GM19328 (cell line): ENCODE measurements at regions not wholly inside any gene's neighbourhood (a gene's known extent, or its start where the extent isn't known, plus 50 kb on each side); places are given as distances from the start of the nearest gene placed in this dataset.

Experiments used
- ATAC-seq: cut with Tn5 transposase; IDR thresholded peaks from one replicate; pipeline ENCODE4 v1.9.1; 2021; ENCODE audit warnings: mild to moderate bottlenecking, moderate library complexity; ENCODE audit not compliant: unreplicated experiment

DNA sequence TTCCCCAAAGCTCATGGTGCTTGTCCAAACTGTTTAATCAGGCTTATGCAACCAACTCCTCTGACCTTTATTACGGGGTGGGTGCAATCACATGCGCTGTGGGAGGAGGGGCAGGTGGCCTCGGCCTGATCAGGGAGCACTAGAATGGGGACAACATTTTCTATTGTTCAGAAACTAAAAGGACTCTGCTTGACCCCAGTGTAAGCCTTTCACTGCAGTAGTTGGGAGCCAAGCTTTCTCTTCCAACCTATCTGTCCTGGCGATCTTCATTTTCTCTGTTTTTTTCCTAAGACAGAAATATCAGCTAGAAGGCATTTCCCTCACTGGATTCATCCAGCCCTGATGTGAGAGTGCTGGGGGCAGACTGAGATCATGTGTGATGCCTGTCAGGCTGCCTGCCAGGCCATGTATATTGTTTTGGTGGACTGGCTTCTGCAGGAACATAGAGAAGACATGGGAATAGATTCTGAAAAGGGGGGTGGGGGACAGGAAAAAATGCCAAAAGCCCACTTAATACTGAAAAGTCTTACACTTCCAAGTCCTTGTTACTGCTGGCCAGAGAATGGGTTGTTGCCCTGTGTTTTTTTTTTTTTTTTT is 627.0 kb upstream of the TBL1XR1 start:
- no peak for ATAC-seq

DNA sequence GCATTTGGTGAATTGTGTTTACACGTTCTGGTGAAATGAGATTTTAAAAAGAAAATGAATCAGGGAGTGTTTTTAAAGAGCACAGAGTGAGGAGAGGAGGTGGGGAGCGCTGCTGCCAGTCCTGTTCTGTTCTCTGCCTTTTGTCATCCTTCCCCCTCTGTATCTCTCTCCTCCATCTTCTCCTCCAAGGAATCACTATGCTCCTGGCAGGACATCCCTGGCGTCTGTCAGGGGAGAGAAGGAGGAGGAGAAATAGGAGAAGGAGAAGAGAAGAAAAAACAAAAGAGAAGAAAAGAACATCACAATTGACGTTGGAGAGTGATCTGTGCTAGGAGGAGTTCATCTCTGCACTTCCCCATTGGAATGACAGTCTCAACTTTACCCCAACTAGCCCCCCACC is 627.6 kb upstream of the TBL1XR1 start:
- ATAC-seq, result no peak

DNA sequence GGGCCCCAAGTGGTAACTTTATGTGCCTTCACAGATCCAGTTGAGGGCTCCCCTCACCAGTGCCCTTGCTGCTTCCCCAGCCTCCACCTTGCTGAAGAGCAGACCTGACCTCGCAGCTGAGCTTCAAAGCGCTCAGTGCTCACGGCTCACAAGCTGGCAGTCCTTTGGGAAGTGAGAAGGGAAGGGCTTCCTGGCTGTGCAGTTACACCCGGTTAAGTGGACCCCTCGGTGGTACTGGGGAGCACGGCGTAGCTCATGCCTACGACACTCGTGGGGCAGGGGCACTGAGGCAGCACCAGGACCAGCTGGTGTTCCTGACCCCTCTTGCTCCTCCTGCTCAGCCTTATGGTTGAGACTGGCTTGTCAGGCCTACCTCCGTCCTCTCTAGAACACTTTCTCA is 629.0 kb upstream of the TBL1XR1 start:
- no peak for ATAC-seq

DNA sequence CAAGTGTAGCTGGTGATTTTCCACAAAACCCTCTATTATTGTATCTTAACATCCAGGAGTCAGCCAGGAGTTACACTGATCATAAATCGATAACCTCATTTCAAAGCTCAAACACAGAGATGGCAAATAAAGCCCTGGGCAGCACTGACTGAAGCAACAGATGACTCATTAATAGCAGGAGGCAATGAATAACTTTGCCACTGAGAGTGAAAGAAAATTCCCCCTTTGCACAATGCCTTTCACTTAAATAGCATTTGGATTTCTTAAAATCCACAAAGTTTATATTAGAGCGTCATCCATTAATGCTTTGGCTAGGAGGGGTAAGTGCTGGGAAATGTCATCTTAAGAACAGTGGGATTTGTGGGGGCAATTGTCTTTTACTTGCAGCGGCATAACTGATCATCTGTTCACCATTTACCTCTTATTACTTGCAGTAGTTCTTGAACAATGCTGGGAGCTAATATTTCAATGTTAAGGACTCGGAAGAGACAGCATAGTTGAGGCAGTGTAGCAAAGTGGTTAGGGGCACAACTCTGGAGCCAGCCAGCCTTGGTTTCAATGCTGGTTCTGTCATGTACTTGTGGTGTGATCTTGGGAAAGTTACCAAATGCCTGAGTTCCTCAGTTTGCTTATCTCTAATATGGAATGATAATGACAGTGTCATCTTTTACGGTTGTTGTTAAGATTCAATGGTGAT is 630.4 kb upstream of the TBL1XR1 start:
- no peak for ATAC-seq

DNA sequence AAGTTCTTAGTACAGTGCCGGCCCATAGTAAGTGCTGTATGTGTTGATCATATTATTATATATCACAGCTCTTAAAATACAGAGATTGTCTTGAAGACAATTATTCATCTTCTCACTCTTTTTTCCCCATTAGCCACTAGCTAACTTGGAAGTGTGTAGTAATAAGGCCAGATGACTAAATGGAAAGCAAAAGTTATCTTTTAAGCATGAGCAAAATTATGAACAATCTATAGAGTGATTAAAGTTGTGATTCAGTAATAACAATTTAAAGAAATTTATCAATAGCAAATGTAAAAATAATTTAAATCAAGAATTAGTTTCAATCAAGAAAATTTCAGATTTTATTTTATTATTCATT is 630.9 kb upstream of the TBL1XR1 start:
- no peak for ATAC-seq

DNA sequence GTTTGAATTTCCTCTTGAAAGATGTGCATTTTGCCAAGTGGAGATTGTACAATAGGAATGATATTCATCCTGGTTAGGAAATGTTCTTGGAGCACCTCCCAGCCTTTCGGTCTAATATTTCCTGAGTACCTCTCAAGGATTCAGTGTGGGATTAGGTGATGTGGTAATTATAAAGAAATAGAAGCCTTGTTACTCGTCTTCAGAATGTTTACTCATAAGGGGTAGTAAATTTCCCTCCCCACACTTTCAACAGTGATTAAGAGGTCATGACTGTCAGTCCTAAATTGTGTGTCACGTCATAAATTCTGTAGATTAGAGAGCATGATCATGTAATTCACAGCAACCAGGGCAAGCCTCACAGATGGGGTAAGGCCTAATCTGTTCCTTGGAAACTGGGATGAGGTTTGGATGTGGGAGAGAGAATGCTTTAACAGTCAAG is 633.1 kb upstream of the TBL1XR1 start:
- no peak for ATAC-seq

DNA sequence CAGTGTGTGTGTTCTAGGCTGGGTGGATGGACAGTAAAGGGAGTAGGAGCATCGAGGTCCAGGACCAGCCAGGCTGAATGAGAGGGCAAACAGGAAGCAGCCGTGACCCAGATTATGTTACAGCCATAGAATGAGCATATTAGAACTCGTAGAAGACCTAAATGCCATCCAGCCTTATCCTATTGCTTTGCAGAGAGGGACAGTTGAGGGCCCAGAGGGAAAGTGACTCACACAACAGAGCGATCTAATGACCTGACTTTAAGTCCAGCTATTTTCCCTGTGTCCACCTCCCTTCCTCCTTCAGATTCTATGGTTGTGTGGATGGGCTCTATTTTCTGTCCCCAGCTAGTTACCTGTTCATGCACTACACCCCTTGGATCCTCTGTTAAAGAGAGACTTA is 634.1 kb upstream of the TBL1XR1 start:
- no peak for ATAC-seq

DNA sequence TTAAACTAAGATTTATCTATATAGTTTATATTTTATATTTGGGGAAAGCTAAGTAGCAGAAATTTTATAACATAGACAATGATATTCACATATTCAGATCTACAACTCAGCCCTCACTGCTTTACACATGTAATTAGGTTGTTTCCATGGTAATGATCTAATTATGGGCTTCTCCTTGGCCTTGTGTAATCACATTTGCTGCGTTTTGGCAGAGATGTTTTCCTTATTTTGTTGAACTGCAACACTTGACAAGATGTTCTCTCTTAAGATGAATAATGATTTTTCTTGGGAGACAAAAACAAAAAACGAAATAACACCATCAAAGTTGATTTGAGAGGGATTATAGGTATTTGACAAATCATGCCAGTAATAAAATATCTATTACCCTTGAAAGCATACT is 635.6 kb upstream of the TBL1XR1 start:
- no peak for ATAC-seq

DNA sequence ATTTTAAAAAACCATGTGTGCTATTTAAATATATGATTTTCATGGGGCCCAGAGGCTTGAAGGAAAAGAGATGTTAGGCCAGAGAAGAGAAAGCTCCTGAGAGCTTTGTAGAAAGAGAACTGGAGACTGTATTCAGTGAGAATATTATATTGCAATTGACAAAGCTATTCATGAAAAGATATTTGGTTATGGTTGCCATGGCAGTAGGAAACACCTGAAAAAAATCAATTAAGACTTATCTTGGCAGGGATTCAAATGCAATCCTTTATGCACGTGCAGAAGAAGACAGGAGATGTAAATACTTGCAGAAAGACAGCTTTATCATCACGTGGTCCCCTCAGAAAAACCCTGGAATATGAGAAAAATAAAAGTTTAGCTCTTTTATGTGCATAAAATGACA is 636.0 kb upstream of the TBL1XR1 start:
- ATAC-seq, result no peak

DNA sequence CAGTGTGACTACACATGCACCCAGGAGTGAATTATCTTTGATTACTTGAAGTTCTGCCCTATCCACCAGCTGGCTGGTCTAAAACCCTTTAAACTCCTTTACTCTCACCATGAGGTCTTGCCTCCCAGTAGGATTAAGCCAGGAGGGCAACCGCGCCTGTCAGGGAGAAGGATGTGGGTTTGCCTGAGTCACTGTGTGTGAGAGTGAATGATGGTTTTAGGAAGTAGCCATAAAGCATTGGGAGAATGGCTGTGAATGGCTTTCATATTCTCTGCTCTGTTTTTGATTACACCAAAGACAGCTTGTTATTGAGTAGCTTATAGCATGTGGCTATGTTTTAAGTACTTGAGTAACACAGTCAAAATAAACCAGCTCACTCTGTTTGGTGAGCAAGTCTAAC is 637.7 kb upstream of the TBL1XR1 start:
- no peak for ATAC-seq

DNA sequence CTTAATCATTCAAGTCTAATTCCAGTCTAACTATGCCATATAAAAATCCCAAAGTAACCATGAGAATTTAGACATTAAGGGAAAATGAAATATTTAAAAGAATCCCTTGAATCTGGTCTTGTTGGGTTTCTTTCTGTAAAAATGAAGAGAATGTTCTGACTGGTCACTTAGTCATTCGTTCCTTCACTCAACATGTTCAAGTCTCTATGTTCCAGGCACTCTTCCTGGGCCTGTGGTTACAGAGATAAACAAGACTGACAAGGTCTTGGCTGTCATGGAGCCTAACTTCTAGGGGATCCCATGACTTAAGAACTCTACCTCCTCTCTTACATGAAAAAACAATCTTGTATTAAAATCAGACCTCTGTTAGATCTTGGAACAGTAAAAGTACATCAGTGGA is 638.6 kb upstream of the TBL1XR1 start:
- ATAC-seq, result no peak

DNA sequence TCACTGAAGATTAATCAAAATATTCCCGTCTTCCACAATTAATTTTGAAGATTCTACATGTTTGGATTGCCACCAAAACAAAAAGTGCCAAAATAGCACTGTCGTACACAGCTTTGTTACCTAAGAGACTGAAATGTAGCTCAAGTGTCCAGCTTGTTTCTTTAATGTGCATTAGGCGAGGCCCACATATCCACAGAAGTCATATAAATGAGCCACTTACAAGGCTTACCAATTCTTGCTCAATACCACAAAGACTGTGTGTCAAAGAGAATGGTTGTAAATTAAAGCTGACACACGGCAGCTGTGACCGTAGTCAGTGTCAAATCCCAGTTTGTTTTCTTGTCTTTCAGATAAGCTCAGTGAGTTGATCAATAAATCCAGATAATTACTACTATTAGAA is 639.4 kb upstream of the TBL1XR1 start:
- ATAC-seq, result no peak

DNA sequence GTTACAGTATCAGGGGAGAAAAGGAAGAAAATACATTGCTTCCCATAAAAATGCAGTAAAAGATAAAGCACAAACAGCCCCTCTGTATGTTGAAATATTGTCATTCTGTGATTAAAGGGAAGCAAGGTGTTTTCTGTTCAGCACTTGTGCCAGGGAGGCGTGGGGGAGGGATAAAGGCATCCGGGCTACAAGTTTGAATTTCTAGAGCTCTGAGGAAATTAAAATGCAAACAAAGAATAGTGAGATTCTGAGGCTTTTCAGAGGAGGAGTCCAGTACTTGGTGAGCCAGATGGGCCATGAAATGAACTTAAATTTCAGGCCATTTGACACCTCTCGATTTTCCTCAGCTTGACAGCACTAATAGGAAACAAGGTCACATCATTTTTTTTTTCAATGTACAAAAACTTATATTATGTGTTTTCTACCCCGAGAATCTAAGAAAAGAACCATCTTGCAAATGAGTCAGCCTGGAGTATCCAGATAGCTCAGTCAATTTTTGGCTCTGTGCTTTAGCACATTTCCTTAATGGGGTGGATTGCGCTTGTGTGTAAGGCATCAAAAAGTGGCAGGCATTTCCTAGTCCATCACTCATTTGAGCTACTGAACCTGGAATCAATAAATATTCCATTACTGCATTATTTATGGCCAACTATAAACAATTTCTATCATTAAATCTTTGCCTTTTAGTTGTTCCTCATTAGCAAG is 640.8 kb upstream of the TBL1XR1 start:
- ATAC-seq, result no peak

DNA sequence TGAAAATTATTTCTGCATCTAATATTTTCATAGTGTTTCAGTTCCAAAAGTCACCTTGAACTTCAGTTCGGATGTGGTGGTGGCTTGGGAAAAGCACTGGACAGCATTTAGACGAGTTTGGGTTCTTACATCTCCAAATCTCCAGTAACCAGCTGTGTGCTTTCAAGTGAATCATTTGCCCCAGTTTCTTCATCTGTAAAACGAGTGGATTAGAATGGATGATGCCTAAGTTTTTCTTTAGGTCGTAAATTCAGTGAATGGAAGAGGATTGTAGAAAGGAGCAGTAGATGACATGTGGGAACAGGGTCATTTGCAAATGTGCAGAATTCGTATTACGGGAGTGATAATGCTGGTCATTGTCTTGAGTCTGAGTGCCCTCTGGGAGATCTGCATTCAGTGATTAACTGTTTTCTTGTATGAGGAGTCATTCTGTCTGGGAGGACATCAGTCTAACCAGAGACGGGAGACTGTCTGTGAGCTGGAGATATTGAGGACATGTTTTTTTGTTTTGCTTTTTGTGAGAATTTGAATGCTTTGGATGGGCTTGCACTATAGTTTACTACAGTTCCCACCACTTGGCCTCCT is 641.6 kb upstream of the TBL1XR1 start:
- ATAC-seq, result no peak

DNA sequence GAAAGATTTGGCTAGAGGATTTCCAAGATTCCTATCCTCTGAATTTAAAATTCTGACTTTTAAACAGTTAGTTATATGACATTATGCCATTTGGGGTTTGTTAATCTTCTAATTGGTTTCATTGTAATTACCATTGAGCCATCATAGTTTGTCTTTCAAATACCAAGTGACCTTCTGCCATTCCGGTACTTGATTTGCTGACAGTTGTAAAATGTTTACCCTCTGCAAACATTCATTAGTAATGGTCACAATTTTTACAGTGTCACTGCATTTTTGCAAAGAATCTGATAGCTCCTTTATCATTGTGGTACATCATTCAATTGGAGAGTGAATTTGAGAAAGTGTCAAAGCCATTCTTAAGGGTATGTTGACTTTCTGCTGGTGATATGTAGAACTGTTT is 645.0 kb upstream of the TBL1XR1 start:
- no peak for ATAC-seq

DNA sequence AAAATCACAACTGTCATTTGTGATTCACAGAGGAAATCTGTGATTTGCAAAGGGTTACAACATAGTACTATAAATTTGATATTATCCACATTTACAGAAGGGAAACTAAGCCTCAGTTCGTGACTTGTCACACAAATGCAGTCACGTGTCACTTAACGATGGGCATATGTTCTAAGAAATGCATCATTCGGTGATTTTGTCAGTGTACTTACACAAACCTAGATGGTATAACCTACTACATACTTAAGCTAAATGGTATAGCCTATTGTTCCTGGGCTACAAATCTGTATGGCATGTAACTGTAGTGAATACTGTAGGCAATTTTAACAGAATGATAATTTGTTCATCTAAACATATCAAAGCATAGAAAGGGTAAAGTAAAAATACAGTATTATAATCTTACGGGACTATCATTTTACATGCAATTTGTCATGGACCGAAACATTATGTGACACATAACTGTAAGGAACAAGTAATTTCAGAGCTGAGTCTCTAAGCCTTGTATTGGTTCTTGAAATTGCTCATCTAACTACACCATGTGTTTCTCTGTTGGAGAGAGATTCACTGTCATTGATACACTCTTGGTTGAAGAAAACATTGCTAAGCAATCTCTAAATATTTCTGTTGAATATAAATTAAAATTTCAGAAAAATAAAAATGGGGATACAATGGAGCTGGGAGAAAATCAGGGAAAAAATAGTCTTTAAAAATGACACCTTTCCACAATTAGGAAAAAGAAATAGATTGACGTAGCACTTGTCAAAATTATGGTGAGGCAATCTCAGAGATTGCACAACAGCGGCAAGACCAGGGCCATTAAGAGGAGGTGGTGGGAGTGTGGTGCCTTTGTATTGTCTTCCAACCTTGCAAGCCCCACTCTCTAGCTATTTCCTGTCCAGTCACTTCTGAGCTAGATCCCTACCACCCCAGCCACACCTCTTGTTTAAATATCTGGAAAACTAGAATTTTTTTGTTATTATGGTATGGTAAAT is 645.8 kb upstream of the TBL1XR1 start:
- ATAC-seq, result no peak

DNA sequence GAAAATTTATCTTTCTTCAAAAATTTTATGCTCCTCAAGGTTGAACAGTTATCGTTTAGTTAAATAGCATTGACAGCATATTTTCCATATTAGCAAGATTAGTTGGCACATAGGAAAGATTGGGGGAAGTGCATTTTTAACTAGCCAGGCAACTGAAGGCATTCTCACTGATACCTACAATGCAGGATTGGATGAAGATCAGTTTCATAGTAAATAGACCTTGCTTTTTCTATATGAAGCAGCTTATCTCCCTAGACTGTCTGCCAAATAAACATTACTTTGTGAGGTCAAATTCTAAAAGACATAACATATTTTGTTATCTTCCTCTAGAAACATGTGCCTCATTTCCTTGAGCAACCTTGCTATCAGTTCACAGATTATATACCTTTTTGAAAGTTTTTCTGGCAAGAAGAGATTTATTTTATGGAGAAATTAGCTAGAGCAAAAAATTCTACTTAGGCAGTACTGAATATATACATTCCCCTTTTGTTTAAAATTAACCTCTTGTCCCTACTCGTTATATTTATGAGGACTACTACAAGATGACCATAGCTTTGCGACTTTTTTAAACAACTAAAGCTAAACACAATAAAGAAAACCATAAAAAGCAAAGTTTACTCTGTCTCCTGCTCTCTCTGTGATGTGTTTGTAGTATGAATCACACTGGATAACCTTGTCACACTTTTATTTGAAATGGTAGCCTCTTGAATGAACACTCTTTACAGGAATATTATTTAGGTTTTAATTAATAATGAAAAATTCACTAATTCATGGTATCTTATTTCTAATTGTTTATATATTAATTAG is 654.9 kb upstream of the TBL1XR1 start:
- ATAC-seq, result no peak

DNA sequence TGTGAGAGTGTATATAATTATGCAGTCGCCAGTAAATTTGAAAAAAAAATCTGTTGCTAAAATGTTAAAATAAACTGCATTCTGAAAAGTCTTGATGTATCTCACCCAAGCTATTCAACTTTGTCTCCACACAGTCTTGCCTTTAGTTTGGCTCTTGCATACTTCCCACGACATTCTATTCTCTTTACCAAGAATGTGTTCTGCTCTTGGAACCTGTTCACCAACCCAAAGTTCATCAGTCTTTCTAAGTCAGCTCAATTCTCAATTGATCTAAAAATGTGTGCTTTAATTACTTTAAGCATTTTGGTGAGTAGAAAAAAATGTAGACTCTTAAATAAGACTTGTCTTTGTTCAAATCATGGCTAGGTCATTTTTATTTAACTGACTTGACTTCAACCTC is 657.7 kb upstream of the TBL1XR1 start:
- ATAC-seq, result no peak

DNA sequence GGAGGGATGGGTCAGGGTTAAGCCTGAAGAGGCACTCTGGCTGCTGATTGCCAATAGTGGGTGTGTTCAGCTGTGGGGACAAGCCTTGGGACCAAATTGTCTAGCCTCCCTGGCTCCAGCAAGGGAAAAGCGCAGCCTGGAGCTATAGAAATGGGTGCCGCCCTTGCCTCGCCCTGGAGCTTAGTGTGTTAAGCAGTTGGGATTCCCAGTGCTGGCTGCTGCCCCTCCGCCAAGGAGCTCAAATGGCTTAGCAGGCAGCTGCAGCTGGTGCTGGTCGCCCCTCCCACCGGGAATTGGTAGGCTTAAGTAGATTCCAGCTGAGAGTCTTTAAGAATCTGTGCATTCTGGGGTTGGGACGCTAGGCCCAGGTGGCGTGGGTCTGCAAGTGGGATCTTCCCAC is 662.9 kb upstream of the TBL1XR1 start:
- no peak for ATAC-seq

DNA sequence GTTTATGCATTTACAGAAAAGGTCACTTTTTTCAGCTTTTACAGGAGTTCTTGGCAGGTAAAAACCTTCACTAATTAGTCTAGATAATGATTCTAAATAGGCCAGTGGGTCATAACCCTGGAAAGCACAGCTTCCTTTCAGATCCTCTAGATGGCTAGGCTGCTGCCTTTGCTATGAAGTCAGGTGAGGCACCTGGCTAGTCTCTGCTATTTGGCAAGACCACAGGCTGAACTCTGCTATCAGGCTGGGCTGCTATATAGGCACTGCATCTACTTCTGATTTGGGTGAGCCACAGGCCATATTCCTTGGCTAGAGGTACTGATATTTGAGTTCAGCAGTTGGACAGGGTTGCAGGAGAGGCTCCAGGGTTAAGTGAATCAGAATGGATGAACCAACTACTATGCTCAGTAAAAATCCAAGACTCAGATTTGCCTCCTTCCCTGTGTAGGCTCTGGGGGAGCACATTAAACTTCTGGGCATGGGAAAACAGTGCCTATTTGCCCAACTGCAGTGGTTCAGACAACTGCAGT is 665.7 kb upstream of the TBL1XR1 start:
- no peak for ATAC-seq
